HG02588 (cell line): ENCODE measurements at regions not wholly inside any gene's neighbourhood (a gene's known extent, or its start where the extent isn't known, plus 50 kb on each side); places are given as distances from the start of the nearest gene placed in this dataset.
A peak's percentile ranks its signal among the peaks of the same experiment; 100 is the strongest.
"Not testable (repeated sequence)": the region's sequence is repeated elsewhere in the genome, so short reads cannot be mapped to it uniquely, and the experiment has no call there.

Experiments
- ATAC-seq: cut with Tn5 transposase; IDR thresholded peaks from one replicate; pipeline ENCODE4 v1.9.1; 2021; ENCODE audit warnings: mild to moderate bottlenecking, moderate library complexity; ENCODE audit not compliant: unreplicated experiment

DNA sequence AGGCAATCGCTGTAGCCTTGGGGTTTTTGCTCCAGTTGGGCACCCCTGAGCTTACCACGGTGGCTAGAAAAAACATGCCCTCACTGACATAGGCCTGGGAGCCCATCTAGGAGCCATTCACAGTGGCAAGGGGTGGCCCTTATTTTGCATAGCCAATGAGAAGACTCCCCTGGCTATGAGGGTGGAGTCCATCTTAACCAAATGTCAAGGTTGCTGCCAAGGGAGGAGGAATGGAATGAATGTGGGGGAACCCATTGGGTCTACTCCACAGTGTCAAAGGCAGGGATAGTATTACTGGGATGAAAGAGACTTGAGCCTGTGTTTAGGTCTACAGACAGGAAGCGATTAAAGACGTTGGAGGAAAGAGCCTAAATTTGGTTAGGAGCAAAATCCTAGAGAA is 295.7 kb upstream of the PLGLB2 start:
- ATAC-seq: not testable (repeated sequence)

DNA sequence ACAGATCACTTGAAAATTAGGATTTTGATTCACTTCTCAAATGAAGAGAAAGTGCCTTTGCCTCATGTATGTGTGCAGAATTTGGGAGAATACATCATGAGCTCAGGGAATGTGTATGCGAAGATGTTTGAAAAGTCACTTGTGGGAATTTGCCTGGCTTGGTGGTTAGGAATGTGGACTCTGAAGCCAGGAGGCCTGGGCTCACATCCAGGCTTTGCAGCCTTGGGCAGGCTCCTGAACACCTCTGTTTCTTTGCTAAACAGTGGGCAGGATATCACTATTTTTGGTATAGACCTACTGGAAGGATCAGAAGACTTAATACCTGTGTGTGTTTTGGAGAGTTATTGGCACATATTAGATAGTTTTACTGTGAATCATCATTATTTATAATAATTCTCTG is 295.0 kb upstream of the PLGLB2 start:
- ATAC-seq: not testable (repeated sequence)

- not testable (repeated sequence) for ATAC-seq
Measured at GRCh38 chr2:87453965-87454364, 293.9 kb upstream of the PLGLB2 start.

DNA sequence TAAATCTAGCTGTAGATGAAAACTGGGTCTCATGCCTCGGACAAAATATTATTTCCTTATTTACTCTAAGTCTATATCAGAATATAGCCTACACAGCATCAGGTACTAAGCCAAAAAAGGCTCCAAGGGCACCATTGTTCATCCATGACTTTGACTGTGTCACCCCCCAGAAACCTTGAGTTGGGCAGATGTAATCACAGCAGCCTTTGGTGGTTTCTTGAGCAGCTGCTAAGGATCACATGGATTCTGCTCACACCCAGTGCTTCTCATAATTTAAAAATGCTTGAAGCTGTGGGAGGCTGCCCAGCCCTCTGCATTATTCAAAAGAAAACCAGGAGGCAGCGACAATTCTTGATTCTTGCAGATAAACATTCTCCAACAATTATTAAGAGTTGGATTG is 293.5 kb upstream of the PLGLB2 start:
- not testable (repeated sequence) for ATAC-seq

DNA sequence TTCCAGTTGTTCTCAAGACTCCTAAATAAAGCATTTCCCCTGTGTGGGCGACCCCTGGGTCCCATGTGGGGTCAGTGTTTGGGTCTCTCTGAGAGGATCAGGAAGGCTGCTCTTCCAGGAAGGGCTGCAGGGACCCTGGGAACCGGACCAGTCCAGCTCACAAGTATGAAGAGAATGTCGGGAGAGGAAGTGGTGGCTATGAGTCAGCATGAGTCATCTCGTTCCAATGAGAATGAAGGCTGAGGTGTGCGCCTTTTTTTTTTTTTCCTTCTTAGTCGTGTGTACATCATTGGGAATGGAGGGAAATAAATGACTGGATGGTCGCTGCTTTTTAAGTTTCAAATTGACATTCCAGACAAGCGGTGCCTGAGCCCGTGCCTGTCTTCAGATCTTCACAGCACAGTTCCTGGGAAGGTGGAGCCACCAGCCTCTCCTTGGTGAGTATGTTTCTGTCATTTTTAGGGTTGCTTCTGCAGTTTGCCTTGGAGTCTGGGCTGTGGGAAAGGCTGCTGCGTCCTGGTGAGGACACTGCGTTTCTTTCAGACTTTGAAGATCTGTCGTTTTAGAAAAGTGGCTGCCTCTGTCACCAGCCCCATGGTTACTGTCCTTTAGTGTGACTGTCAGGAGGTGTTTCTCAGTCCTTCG is 292.6 kb upstream of the PLGLB2 start:
- peak; percentile 47 for ATAC-seq

GRCh38 chr2:87455854-87456249 is 292.0 kb upstream of the PLGLB2 start:
- ATAC-seq: peak; percentile 37

DNA sequence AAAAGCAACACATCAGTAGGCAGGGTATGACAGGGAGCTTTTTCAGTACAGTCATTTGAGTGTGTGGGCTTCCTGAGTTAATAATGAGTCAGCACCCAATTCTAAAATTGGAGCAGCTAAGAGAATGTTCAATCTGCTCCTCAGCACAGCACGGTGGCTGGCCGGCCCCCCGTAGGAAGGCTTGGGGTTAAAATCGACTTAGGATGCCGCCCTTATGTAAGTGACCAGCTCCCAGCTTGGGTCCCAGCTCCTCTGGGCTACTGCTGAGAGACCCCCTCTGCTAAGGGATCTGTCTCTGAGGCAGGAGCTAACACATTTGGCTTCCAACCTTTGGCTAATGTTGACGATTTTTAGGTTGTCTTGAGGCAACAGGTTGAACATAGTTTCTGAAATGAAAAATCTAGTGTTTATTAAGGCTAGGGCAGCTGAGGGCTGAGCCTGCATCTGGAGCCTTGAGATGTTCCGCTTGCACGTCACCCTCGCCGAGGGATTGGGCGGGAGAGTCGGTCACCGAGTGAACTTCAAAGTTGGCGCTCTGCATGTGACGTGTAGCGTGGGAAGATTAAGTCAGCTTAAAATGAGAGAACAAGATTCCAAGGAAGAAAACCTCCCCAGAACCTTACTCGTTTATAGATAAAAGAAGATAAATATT is 291.3 kb upstream of the PLGLB2 start:
- ATAC-seq: peak; percentile 68

- ATAC-seq: not testable (repeated sequence)
Measured at GRCh38 chr2:87457129-87457499, 290.8 kb upstream of the PLGLB2 start.

DNA sequence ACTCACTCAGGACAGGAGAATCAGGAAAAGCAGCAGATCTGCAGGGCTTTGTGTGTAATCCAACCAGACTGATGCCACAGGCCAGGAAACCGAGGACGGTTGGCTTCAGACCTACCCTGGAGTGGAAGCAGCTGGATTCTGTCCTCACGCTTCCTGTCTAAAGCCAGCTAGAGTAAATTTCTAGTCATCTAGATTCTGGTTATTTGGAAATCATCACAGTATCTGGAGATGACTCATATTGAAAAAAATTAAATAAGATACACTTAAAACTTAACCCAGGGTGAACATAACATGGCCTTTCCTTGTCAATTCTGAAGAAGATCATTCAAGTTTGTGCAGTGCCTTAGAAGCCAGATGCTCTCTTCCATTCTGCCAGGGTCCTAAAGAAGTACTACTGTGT is 288.9 kb upstream of the PLGLB2 start:
- not testable (repeated sequence) for ATAC-seq

DNA sequence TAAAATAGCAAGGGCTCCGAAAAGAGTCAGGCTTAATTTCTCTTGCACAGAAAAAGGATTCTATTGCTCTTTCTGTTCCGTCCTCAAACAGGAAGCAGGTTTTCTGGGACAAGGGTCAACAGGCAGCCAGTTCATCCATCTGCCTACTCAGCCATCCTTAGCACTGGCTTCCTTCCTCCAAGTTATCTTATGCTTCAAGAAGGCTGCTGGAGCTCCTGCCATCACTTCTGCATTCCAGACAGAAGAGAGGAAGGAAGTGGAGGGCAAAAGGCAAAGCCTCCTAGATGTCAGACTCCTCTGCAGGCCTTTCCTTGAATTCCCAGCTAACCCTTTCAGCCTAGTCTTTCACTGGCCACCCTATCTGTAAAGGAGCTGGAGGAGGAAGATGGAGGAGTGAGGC is 287.8 kb upstream of the PLGLB2 start:
- ATAC-seq: not testable (repeated sequence)

DNA sequence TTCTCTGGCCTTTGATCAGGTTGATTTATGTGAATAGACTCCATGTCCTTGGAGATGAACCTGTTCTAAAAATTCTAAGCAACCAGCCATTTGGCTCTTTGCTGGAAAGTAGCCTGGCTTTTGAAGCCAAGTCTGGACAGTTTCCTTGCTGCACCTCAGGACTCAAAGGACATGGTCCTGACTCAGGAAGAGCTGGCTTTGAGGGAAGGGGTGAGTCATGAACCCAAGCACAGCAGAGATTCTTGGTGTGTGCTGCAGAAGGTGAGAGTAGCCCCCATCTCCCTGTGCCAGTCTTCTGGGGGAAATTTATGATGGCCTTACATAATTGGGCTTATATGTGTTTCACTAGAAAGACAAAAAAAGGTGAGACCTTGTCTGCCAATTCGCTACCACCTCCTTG is 287.2 kb upstream of the PLGLB2 start:
- ATAC-seq: not testable (repeated sequence)

- not testable (repeated sequence) for ATAC-seq
Measured at GRCh38 chr2:87461671-87462070, 286.2 kb upstream of the PLGLB2 start.

DNA sequence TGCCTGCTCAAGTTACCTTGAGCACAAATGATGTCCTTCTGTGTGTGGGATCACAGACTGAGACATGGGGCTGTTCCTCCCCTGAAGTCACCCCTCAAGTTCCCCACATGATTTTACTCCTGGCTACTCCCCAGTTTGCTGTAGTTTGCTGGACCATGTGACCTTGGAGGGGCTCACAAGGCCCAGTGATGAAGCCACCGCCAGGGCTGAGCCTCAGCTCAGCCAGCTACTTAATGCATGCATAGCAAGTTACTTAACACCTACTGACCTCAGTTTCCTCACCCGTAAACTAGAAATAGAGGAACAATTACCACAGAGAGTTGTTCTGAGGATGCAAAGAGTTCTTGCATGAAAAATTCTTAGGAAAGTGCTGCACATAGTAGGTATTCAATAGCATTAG is 283.7 kb upstream of the PLGLB2 start:
- ATAC-seq: not testable (repeated sequence)

- not testable (repeated sequence) for ATAC-seq
Measured at GRCh38 chr2:87465730-87466129, 282.2 kb upstream of the PLGLB2 start.

DNA sequence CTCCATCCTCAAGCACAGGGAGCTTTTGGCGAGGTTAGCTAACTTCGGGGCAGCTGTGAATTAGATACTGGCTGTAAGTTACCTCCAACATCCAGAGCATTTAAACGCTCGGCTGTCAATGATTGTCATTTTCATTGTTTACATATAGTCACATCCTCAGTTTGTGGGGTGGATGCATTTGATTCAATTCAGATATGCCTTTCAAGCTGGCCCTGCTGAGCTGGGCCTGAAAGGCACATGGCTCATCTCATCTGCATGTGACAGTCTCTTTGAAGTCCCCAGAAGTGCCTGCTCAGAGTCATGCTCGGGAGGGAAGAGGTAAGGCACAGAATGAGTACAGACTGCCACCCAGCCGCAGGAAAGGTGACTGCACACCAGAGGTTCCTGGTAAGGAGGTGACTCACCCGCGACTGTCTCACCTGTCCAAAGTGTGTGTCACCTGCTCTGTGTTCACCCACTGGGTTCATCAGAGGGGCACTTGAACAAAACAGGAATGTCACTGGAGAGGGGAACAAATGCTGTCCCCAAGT is 281.2 kb upstream of the PLGLB2 start:
- peak; percentile 48 for ATAC-seq

DNA sequence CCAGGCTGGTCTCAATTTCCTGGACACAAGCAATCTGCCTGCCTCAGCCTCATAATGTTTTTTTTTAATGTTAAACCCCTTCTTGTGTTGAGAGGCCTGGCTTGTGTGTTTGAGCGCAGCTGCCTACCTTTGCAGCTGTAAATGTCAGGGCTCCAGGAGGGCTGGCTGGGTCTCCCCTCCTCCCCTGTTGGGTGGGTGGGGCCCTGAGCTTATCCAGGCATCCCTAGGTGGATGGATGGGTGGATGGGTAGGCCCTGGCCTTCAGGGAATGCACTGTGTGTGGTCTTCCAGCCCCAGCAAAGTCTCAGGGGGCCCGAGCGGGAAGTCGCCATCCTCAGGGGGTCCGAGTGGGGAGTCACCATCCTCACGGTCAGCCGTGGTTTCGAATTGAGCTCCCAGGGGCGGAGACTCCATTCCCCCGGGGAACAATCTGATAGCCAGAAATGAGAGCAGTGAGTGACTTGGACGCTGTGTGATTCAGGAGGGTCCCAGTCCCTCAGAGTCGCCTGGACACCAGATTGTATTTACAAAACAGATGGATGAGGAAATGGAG is 279.4 kb upstream of the PLGLB2 start:
- not testable (repeated sequence) for ATAC-seq

GRCh38 chr2:87469180-87470151 is 278.4 kb upstream of the PLGLB2 start:
- peak; percentile 37 for ATAC-seq

DNA sequence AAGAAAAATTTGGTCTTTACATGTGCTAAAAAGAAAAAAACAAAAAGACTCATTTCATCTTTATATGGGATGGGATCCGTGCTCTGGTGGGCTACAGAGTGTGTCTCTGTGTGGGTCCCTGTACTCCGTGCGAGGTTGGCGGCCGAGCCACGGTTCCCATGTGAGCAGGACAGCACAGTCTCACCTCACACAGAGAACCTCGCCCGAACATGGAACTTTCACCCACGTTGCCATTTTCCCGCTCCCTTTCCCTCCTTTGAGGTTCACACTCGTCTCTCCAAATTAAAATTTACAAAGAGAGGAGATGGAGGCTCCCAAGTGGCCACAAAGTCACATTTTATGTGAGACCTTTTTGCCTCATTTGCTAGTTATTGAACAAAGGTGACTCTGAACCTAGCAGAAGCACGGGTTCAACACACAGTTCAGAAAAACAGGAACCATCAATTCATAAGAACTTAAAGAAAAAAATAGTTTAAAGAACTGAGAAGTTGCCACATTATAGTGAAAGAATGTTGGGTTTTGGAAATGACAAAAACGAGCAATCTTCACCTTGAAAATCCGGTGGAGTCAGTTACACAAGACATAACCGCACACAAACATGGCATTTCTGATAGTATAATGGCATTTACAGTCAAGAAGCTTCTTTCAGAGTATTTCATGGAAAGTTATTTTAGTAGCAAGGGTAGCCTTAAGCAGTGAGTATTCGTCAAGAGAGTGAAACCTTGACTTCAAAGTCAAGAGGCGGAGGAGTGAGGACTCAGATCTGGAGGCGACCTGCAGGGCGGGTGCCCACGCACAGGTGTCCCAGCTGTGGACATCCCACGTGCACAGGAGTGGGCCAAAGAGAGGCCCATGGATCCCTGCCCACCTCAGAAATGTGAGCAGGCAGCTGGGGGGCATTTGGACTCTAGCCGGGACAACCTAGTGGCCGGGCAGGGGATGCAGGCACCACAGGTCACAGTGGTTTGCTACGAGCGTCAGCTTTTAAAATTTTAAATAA is 277.2 kb upstream of the PLGLB2 start:
- peak; percentile 46 for ATAC-seq

DNA sequence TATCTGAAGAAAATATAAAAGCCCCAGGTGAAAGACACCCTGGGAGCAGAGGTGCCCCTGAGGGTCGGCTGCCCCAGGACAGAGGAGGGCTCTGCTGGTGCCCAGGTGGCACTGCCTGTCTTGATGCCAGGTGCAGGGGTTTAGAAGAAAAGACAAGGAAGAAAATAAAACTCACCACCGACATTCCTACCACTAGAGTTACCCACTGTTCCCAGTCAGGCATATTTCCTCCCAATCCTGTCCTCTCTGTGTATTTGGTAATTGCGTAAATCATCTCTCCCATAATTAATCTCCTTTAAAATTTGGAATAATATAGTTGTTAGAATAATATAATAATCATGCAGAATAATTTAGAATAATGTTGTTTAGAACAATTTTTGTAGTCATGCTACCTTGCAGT is 276.4 kb upstream of the PLGLB2 start:
- not testable (repeated sequence) for ATAC-seq
